Endothelial cell of umbilical vein (primary cell): ENCODE measurements at regions not wholly inside any gene's neighbourhood (a gene's known extent, or its start where the extent isn't known, plus 50 kb on each side); places are given as distances from the start of the nearest gene placed in this dataset.

Source experiments
- CTCF ChIP-seq, 2 donors: IDR thresholded peaks; 1 replicate in 1 of 2; 2 replicates in 1 of 2; pipeline ENCODE4 v1.5.1; 2011; ENCODE audit warnings: low read length in 2 of 2, mild to moderate bottlenecking in 2 of 2, moderate library complexity in 2 of 2, control low read depth in 1 of 2, inconsistent platforms in 1 of 2, low read depth in 1 of 2; ENCODE audit not compliant: insufficient read depth in 1 of 2; ENCODE audit errors: extremely low read depth in 1 of 2
- EZH2 ChIP-seq: IDR thresholded peaks from 2 replicates; pipeline ENCODE4 v1.6.1; 2012; ENCODE audit warnings: borderline replicate concordance, low read depth, mild to moderate bottlenecking, moderate library complexity, low read length, inconsistent platforms; ENCODE audit not compliant: severe bottlenecking
- JUN ChIP-seq: IDR thresholded peaks from 2 replicates; pipeline ENCODE4 v1.6.1; 2011; ENCODE audit warnings: borderline replicate concordance, low read depth; ENCODE audit not compliant: insufficient read length, insufficient read depth
- MAX ChIP-seq: IDR thresholded peaks from 2 replicates; pipeline ENCODE4 v1.6.1; 2011; ENCODE audit not compliant: insufficient read depth, insufficient read length
- MYC ChIP-seq: IDR thresholded peaks from one replicate; pipeline ENCODE4 v1.6.1; 2011; ENCODE audit warnings: mild to moderate bottlenecking, low read depth, low read length
- POLR2A ChIP-seq: IDR thresholded peaks from 2 replicates; pipeline ENCODE4 v1.6.1; 2012; ENCODE audit warnings: low read depth, mild to moderate bottlenecking, control low read depth, low read length
- POLR2AphosphoS5 ChIP-seq: IDR thresholded peaks from 2 replicates; pipeline ENCODE4 v1.6.1; 2012; ENCODE audit warnings: low read depth, mild to moderate bottlenecking, control low read depth, low read length, moderate library complexity; ENCODE audit not compliant: insufficient read depth

- TF ChIP-seq CTCF (IDR thresholded peaks at IDR 0.05; ENCODE audit: extremely low read depth in 1 of 2, insufficient read depth in 1 of 2, low read depth in 1 of 2, low read length in 2 of 2): no peak
- TF ChIP-seq MYC: no peak
- no peak for TF ChIP-seq POLR2A
- TF ChIP-seq EZH2: no peak
- TF ChIP-seq JUN: no peak
- TF ChIP-seq MAX: no peak
- no peak for TF ChIP-seq POLR2AphosphoS5
Measured at GRCh38 chr20:22368235-22368634, 216.1 kb downstream of the FOXA2 start.
